Liver (tissue), 8 donors: ENCODE measurements at regions not wholly inside any gene's neighbourhood (a gene's known extent, or its start where the extent isn't known, plus 50 kb on each side); places are given as distances from the start of the nearest gene placed in this dataset.

Experiments used
- DNase-seq: peaks from one replicate; pipeline ENCODE4 v3.0.0-alpha.2; 2017; ENCODE audit warnings: low spot score
- H3K27ac ChIP-seq, 2 donors: one replicate each; pipeline ENCODE4 v1.7.0; 2013; ENCODE audit warnings: inconsistent platforms in 2 of 2, low read length in 2 of 2, control low read depth in 1 of 2, low read depth in 1 of 2, mild to moderate bottlenecking in 1 of 2
- H3K27me3 ChIP-seq, 4 donors: one replicate each; pipeline versions ENCODE4 v1.6.1 to v1.7.0; 2013; ENCODE audit warnings: low read length in 3 of 4, inconsistent platforms in 1 of 4, mild to moderate bottlenecking in 1 of 4, moderate library complexity in 1 of 4; ENCODE audit not compliant: control insufficient read depth in 4 of 4, insufficient read depth in 4 of 4
- H3K36me3 ChIP-seq, 4 donors: one replicate each; pipeline versions ENCODE4 v1.6.1 to v1.7.0; 2013; ENCODE audit warnings: low read length in 3 of 4, mild to moderate bottlenecking in 3 of 4, low read depth in 1 of 4, moderate library complexity in 1 of 4; ENCODE audit not compliant: control insufficient read depth in 4 of 4, insufficient read depth in 3 of 4
- H3K4me1 ChIP-seq, 4 donors: one replicate each; pipeline versions ENCODE4 v1.6.1 to v1.7.0; 2013; ENCODE audit warnings: low read length in 3 of 4, mild to moderate bottlenecking in 3 of 4, moderate library complexity in 1 of 4; ENCODE audit not compliant: control insufficient read depth in 4 of 4, insufficient read depth in 4 of 4
- H3K4me3 ChIP-seq, 3 donors: one replicate each; pipeline versions ENCODE4 v1.6.1 to v1.7.0; 2013; ENCODE audit warnings: low read length in 3 of 3, control low read depth in 1 of 3, low read depth in 1 of 3, mild to moderate bottlenecking in 1 of 3
- H3K9ac ChIP-seq, 2 donors: one replicate each; pipeline ENCODE4 v1.7.0; 2013; ENCODE audit warnings: low read length in 2 of 2, mild to moderate bottlenecking in 2 of 2, moderate library complexity in 2 of 2, control low read depth in 1 of 2, low read depth in 1 of 2
- H3K9me3 ChIP-seq, 4 donors: one replicate each; pipeline versions ENCODE4 v1.6.1 to v1.7.0; 2013; ENCODE audit warnings: low read length in 3 of 4; ENCODE audit not compliant: control insufficient read depth in 4 of 4
- EGR1 ChIP-seq, 2 donors: IDR thresholded peaks; 2 replicates each; pipeline ENCODE4 v1.6.1; 2016 to 2018; ENCODE audit warnings: antibody characterized with exemption in 2 of 2, low read depth in 2 of 2
- FOXA1 ChIP-seq: IDR thresholded peaks from 2 replicates; pipeline ENCODE4 v1.6.1; 2016; ENCODE audit warnings: antibody characterized with exemption
- FOXA2 ChIP-seq: IDR thresholded peaks from 2 replicates; pipeline ENCODE4 v1.6.1; 2016; ENCODE audit warnings: antibody characterized with exemption
- GABPA ChIP-seq, 2 donors: IDR thresholded peaks in 1 of 2; conservative IDR thresholded peaks in 1 of 2; 2 replicates each; pipeline ENCODE4 v1.6.1; 2016; ENCODE audit warnings: antibody characterized with exemption in 2 of 2, mild to moderate bottlenecking in 1 of 2, moderate library complexity in 1 of 2
- HNF4A ChIP-seq, 2 donors: conservative IDR thresholded peaks; 2 replicates each; pipeline ENCODE4 v1.6.1; 2016; ENCODE audit warnings: antibody characterized with exemption in 2 of 2, mild to moderate bottlenecking in 2 of 2
- HNF4G ChIP-seq: IDR thresholded peaks from 2 replicates; pipeline ENCODE4 v1.6.1; 2016; ENCODE audit warnings: antibody characterized with exemption
- JUND ChIP-seq, 2 donors: IDR thresholded peaks; 2 replicates each; pipeline ENCODE4 v1.6.1; 2016; ENCODE audit warnings: antibody characterized with exemption in 2 of 2
- NR2F2 ChIP-seq: IDR thresholded peaks from 2 replicates; pipeline ENCODE4 v1.6.1; 2016; ENCODE audit warnings: antibody characterized with exemption
- RAD21 ChIP-seq, 2 donors: IDR thresholded peaks; 2 replicates each; pipeline ENCODE4 v1.6.1; 2016; ENCODE audit warnings: antibody characterized with exemption in 2 of 2, mild to moderate bottlenecking in 2 of 2
- REST ChIP-seq: IDR thresholded peaks from 2 replicates; pipeline ENCODE4 v1.6.1; 2016; ENCODE audit warnings: antibody characterized with exemption, mild to moderate bottlenecking
- RXRA ChIP-seq, 2 donors: IDR thresholded peaks; 2 replicates each; pipeline ENCODE4 v1.6.1; 2017 to 2018; ENCODE audit warnings: antibody characterized with exemption in 2 of 2, mild to moderate bottlenecking in 1 of 2
- SP1 ChIP-seq: IDR thresholded peaks from 2 replicates; pipeline ENCODE4 v1.6.1; 2018; ENCODE audit warnings: antibody characterized with exemption, mild to moderate bottlenecking
- TAF1 ChIP-seq: conservative IDR thresholded peaks from 2 replicates; pipeline ENCODE4 v1.6.1; 2016; ENCODE audit warnings: antibody characterized with exemption, mild to moderate bottlenecking
- YY1 ChIP-seq: IDR thresholded peaks from 2 replicates; pipeline ENCODE4 v1.6.1; 2016; ENCODE audit warnings: antibody characterized with exemption, mild to moderate bottlenecking
- WGBS: extraction: QIAGEN DNeasy Blood & Tissue Kit; methylation state at CpG from one replicate; pipeline ENCODE4 v1.1.7; 2013; 5-methylcytosine and 5-hydroxymethylcytosine counted together
- TF ChIP-seq, protein P1 (sequence below): IDR thresholded peaks from 2 replicates; pipeline ENCODE4 v1.6.1; 2016; ENCODE audit warnings: antibody characterized with exemption
- TF ChIP-seq, protein P2 (sequence below): IDR thresholded peaks from 2 replicates; pipeline ENCODE4 v1.6.1; 2016; ENCODE audit warnings: antibody characterized with exemption
- TF ChIP-seq, protein P3 (sequence below): IDR thresholded peaks from 2 replicates; pipeline ENCODE4 v1.6.1; 2016; ENCODE audit warnings: antibody characterized with exemption
- TF ChIP-seq, protein P4 (sequence below): fragments of 150-350 bp; IDR thresholded peaks from 2 replicates; pipeline ENCODE4 v1.5.1; 2017; ENCODE audit warnings: improper control_type of control experiment, low read depth, low read length; ENCODE audit not compliant: missing input control
- donor health status: healthy.
- donor health status: healthy.
- donor health status: healthy.
- donor health status: healthy.
- donor health status: healthy.

GRCh38 chr16:64174327-64174726, 947.5 kb downstream of the CDH11 start:
- H3K9ac ChIP-seq, result no peak overlapping the region
- H3K9me3 ChIP-seq, result peaks cover 0 to 9% (median 2%) of the 10 kb centered on the region in 4 donors
- H3K4me1 ChIP-seq, result no peaks in the 10 kb centered on the region
- 70% methylated on average over 2 of the region's 2 CpGs for WGBS
- TF ChIP-seq GABPA (IDR thresholded peaks at IDR 0.05 in 1 of 2, conservative IDR thresholded peaks at IDR 0.05 in 1 of 2) (no peak), FOXA1 (no peak), HNF4G (no peak), RAD21 (IDR thresholded peaks at IDR 0.05) (no peak), EGR1 (IDR thresholded peaks at IDR 0.05; ENCODE audit: low read depth in 2 of 2) (no peak), FOXA2 (no peak), SP1 (no peak), REST (no peak), TAF1 (no peak), NR2F2 (no peak), JUND (IDR thresholded peaks at IDR 0.05) (no peak), HNF4A (conservative IDR thresholded peaks at IDR 0.05) (no peak), RXRA (IDR thresholded peaks at IDR 0.05) (no peak)
- TF ChIP-seq, protein P1, sequence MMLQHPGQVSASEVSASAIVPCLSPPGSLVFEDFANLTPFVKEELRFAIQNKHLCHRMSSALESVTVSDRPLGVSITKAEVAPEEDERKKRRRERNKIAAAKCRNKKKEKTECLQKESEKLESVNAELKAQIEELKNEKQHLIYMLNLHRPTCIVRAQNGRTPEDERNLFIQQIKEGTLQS, result no peak
- TF ChIP-seq, protein P2, sequence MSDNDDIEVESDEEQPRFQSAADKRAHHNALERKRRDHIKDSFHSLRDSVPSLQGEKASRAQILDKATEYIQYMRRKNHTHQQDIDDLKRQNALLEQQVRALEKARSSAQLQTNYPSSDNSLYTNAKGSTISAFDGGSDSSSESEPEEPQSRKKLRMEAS, result no peak
- TF ChIP-seq, protein P3, sequence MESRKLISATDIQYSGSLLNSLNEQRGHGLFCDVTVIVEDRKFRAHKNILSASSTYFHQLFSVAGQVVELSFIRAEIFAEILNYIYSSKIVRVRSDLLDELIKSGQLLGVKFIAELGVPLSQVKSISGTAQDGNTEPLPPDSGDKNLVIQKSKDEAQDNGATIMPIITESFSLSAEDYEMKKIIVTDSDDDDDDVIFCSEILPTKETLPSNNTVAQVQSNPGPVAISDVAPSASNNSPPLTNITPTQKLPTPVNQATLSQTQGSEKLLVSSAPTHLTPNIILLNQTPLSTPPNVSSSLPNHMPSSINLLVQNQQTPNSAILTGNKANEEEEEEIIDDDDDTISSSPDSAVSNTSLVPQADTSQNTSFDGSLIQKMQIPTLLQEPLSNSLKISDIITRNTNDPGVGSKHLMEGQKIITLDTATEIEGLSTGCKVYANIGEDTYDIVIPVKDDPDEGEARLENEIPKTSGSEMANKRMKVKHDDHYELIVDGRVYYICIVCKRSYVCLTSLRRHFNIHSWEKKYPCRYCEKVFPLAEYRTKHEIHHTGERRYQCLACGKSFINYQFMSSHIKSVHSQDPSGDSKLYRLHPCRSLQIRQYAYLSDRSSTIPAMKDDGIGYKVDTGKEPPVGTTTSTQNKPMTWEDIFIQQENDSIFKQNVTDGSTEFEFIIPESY, result no peak
- H3K27me3 ChIP-seq, result no peaks in the 10 kb centered on the region
- H3K4me3 ChIP-seq, result no peak overlapping the region
- no peak overlapping the region for H3K27ac ChIP-seq
- DNase-seq, result no peak
- no peaks in the 10 kb centered on the region for H3K36me3 ChIP-seq

DNA sequence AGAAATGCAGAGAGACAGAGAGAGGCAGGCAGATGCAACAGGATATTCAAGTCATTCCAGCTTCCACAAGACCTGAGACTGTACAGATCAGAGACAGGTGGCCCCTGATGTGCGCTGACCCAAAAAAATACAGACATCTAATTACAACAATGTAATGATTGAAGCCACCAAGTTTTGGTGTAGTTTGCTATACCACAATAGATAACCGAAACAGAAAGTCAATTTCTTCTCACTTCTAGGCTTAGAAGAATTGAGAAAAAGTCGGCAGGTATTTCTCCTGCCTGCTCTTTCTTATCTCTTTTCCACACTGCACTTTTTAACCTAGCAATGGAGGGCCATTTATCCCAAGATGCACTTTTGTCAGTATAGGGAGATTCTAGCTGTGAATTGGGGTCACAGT, 949.2 kb downstream of the CDH11 start:
- WGBS, result 81% methylated on average over 3 of the region's 3 CpGs
- no peak for DNase-seq
- TF ChIP-seq YY1, result no peak
- no peak for TF ChIP-seq NR2F2
- TF ChIP-seq GABPA (IDR thresholded peaks at IDR 0.05 in 1 of 2, conservative IDR thresholded peaks at IDR 0.05 in 1 of 2), result no peak
- TF ChIP-seq, protein P4, sequence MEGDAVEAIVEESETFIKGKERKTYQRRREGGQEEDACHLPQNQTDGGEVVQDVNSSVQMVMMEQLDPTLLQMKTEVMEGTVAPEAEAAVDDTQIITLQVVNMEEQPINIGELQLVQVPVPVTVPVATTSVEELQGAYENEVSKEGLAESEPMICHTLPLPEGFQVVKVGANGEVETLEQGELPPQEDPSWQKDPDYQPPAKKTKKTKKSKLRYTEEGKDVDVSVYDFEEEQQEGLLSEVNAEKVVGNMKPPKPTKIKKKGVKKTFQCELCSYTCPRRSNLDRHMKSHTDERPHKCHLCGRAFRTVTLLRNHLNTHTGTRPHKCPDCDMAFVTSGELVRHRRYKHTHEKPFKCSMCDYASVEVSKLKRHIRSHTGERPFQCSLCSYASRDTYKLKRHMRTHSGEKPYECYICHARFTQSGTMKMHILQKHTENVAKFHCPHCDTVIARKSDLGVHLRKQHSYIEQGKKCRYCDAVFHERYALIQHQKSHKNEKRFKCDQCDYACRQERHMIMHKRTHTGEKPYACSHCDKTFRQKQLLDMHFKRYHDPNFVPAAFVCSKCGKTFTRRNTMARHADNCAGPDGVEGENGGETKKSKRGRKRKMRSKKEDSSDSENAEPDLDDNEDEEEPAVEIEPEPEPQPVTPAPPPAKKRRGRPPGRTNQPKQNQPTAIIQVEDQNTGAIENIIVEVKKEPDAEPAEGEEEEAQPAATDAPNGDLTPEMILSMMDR, result no peak
- no peak for TF ChIP-seq JUND (IDR thresholded peaks at IDR 0.05)
- TF ChIP-seq, protein P3, result no peak
- no peak for TF ChIP-seq FOXA1
- TF ChIP-seq TAF1, result no peak
- TF ChIP-seq, protein P2, result no peak
- TF ChIP-seq EGR1 (IDR thresholded peaks at IDR 0.05; ENCODE audit: low read depth in 2 of 2), result no peak
- no peak for TF ChIP-seq FOXA2
- TF ChIP-seq, protein P1, result no peak
- no peak for TF ChIP-seq HNF4G
- no peak for TF ChIP-seq RAD21 (IDR thresholded peaks at IDR 0.05)
- no peak for TF ChIP-seq RXRA (IDR thresholded peaks at IDR 0.05)
- no peak for TF ChIP-seq HNF4A (conservative IDR thresholded peaks at IDR 0.05)
- no peak for TF ChIP-seq SP1

More for the DNA sequence above, 949.2 kb downstream of the CDH11 start:
- Histone ChIP-seq H3K4me1 (no peaks in the 10 kb centered on the region), H3K4me3 (no peak overlapping the region), H3K9me3 (no peaks in the 10 kb centered on the region), H3K27ac (no peak overlapping the region), H3K36me3 (no peaks in the 10 kb centered on the region), H3K9ac (no peak overlapping the region), H3K27me3 (no peaks in the 10 kb centered on the region)
